Mammary epithelial cell (primary cell): ENCODE measurements at regions not wholly inside any gene's neighbourhood (a gene's known extent, or its start where the extent isn't known, plus 50 kb on each side); places are given as distances from the start of the nearest gene placed in this dataset.

Experiments used
- CTCF ChIP-seq, 2 donors: IDR thresholded peaks in 1 of 2; conservative IDR thresholded peaks in 1 of 2; 2 replicates each; pipeline ENCODE4 v1.5.1; 2011 to 2012; ENCODE audit warnings: inconsistent platforms in 2 of 2, low read length in 2 of 2, mild to moderate bottlenecking in 2 of 2, control low read depth in 1 of 2, low read depth in 1 of 2; ENCODE audit not compliant: insufficient read depth in 1 of 2; ENCODE audit errors: extremely low read depth in 1 of 2
- EZH2 ChIP-seq: IDR thresholded peaks from 2 replicates; pipeline ENCODE4 v1.6.1; 2012; ENCODE audit warnings: low read length, inconsistent platforms, borderline replicate concordance

- no peak for TF ChIP-seq CTCF (conservative IDR thresholded peaks at IDR 0.05 in 1 of 2, IDR thresholded peaks at IDR 0.05 in 1 of 2; ENCODE audit: extremely low read depth in 1 of 2, insufficient read depth in 1 of 2, low read depth in 1 of 2, low read length in 2 of 2)
- TF ChIP-seq EZH2 = no peak
Observed at GRCh38 chr9:13513716-13514444, 234.4 kb upstream of the MPDZ start.
